WTC11 (cell line): ENCODE measurements at regions not wholly inside any gene's neighbourhood (a gene's known extent, or its start where the extent isn't known, plus 50 kb on each side); places are given as distances from the start of the nearest gene placed in this dataset.

ENCODE experiments used
- CREB1 ChIP-seq: sonication (generic); formaldehyde crosslinking; IDR thresholded peaks from 2 replicates; pipeline ENCODE4 v1.8.0; 2023; ENCODE audit warnings: mild to moderate bottlenecking, missing genetic modification reagents
- JUN ChIP-seq: sonication (generic); formaldehyde crosslinking; IDR thresholded peaks from 2 replicates; pipeline ENCODE4 v1.8.0; 2023; ENCODE audit warnings: mild to moderate bottlenecking, missing genetic modification reagents
- TP53 ChIP-seq: sonication (generic); formaldehyde crosslinking; IDR thresholded peaks from 2 replicates; pipeline ENCODE4 v1.8.1; 2023; ENCODE audit warnings: mild to moderate bottlenecking, missing genetic modification reagents
- ZNF138 ChIP-seq: sonication (generic); formaldehyde crosslinking; conservative IDR thresholded peaks from 2 replicates; pipeline ENCODE4 v1.8.1; 2022; ENCODE audit warnings: mild to moderate bottlenecking, moderate library complexity, missing genetic modification reagents
- TF ChIP-seq, protein P1 (sequence below): fragments of 200-600 bp; IDR thresholded peaks from 2 replicates; pipeline ENCODE4 v1.8.0; 2022; ENCODE audit warnings: antibody characterized with exemption
- TF ChIP-seq, protein P2 (sequence below): sonication (generic); formaldehyde crosslinking; IDR thresholded peaks from 2 replicates; pipeline ENCODE4 v1.8.1; 2023; ENCODE audit warnings: mild to moderate bottlenecking, missing genetic modification reagents, moderate library complexity

DNA sequence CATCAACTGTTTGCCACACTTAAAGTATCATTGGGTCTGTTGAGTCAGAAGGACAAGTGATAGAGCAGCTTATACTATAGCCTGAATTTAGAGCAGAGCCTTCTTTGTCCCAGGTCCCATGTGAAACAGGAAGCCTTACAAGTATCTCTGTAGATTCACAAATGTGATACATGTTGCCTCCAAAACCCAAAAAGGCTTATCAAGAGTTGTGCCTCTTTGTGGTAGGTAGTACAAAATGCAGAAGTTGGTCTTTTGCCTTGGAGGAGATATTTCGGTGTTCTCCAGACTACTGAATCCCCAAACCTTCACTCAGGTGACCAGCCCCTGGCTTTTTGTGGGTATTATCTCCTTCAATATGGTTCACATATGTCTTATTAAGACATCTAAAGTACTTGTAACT is 121.2 kb downstream of the GPCPD1 start:
- TF ChIP-seq, protein P1, sequence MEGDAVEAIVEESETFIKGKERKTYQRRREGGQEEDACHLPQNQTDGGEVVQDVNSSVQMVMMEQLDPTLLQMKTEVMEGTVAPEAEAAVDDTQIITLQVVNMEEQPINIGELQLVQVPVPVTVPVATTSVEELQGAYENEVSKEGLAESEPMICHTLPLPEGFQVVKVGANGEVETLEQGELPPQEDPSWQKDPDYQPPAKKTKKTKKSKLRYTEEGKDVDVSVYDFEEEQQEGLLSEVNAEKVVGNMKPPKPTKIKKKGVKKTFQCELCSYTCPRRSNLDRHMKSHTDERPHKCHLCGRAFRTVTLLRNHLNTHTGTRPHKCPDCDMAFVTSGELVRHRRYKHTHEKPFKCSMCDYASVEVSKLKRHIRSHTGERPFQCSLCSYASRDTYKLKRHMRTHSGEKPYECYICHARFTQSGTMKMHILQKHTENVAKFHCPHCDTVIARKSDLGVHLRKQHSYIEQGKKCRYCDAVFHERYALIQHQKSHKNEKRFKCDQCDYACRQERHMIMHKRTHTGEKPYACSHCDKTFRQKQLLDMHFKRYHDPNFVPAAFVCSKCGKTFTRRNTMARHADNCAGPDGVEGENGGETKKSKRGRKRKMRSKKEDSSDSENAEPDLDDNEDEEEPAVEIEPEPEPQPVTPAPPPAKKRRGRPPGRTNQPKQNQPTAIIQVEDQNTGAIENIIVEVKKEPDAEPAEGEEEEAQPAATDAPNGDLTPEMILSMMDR = no peak
- TF ChIP-seq, protein P2, sequence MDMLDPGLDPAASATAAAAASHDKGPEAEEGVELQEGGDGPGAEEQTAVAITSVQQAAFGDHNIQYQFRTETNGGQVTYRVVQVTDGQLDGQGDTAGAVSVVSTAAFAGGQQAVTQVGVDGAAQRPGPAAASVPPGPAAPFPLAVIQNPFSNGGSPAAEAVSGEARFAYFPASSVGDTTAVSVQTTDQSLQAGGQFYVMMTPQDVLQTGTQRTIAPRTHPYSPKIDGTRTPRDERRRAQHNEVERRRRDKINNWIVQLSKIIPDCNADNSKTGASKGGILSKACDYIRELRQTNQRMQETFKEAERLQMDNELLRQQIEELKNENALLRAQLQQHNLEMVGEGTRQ (CRISPR knock-in tag) = no peak
- TF ChIP-seq JUN (CRISPR knock-in tag) (no peak), CREB1 (CRISPR knock-in tag) (no peak), ZNF138 (no peak), TP53 (CRISPR knock-in tag) (no peak)
